Mammary epithelial cell (primary cell): ENCODE measurements at regions not wholly inside any gene's neighbourhood (a gene's known extent, or its start where the extent isn't known, plus 50 kb on each side); places are given as distances from the start of the nearest gene placed in this dataset.

Source experiments
- CTCF ChIP-seq, 2 donors: IDR thresholded peaks in 1 of 2; conservative IDR thresholded peaks in 1 of 2; 2 replicates each; pipeline ENCODE4 v1.5.1; 2011 to 2012; ENCODE audit warnings: inconsistent platforms in 2 of 2, low read length in 2 of 2, mild to moderate bottlenecking in 2 of 2, control low read depth in 1 of 2, low read depth in 1 of 2; ENCODE audit not compliant: insufficient read depth in 1 of 2; ENCODE audit errors: extremely low read depth in 1 of 2
- EZH2 ChIP-seq: IDR thresholded peaks from 2 replicates; pipeline ENCODE4 v1.6.1; 2012; ENCODE audit warnings: low read length, inconsistent platforms, borderline replicate concordance

GRCh38 chr6:115838763-115839401, 221.8 kb downstream of the FRK start:
- TF ChIP-seq CTCF (conservative IDR thresholded peaks at IDR 0.05 in 1 of 2, IDR thresholded peaks at IDR 0.05 in 1 of 2; ENCODE audit: extremely low read depth in 1 of 2, insufficient read depth in 1 of 2, low read depth in 1 of 2, low read length in 2 of 2) (peak; percentile 64), EZH2 (no peak)
